Liver (tissue), 3 donors: ENCODE measurements at regions not wholly inside any gene's neighbourhood (a gene's known extent, or its start where the extent isn't known, plus 50 kb on each side); places are given as distances from the start of the nearest gene placed in this dataset.

ENCODE experiments used
- CTCF ChIP-seq: fragments of 150-350 bp; IDR thresholded peaks from 2 replicates; pipeline ENCODE4 v1.5.1; 2017; ENCODE audit warnings: improper control_type of control experiment, low read depth, low read length; ENCODE audit not compliant: missing input control
- GABPA ChIP-seq, 2 donors: IDR thresholded peaks in 1 of 2; conservative IDR thresholded peaks in 1 of 2; 2 replicates each; pipeline ENCODE4 v1.6.1; 2016; ENCODE audit warnings: antibody characterized with exemption in 2 of 2, mild to moderate bottlenecking in 1 of 2, moderate library complexity in 1 of 2
- NR2F2 ChIP-seq: IDR thresholded peaks from 2 replicates; pipeline ENCODE4 v1.6.1; 2016; ENCODE audit warnings: antibody characterized with exemption
- RAD21 ChIP-seq, 2 donors: IDR thresholded peaks; 2 replicates each; pipeline ENCODE4 v1.6.1; 2016; ENCODE audit warnings: antibody characterized with exemption in 2 of 2, mild to moderate bottlenecking in 2 of 2
- REST ChIP-seq: IDR thresholded peaks from 2 replicates; pipeline ENCODE4 v1.6.1; 2016; ENCODE audit warnings: antibody characterized with exemption, mild to moderate bottlenecking
- SP1 ChIP-seq: IDR thresholded peaks from 2 replicates; pipeline ENCODE4 v1.6.1; 2018; ENCODE audit warnings: antibody characterized with exemption, mild to moderate bottlenecking
- TAF1 ChIP-seq: conservative IDR thresholded peaks from 2 replicates; pipeline ENCODE4 v1.6.1; 2016; ENCODE audit warnings: antibody characterized with exemption, mild to moderate bottlenecking
- YY1 ChIP-seq: IDR thresholded peaks from 2 replicates; pipeline ENCODE4 v1.6.1; 2016; ENCODE audit warnings: antibody characterized with exemption, mild to moderate bottlenecking
- ZBTB33 ChIP-seq: IDR thresholded peaks from 2 replicates; pipeline ENCODE4 v1.6.1; 2016; ENCODE audit warnings: antibody characterized with exemption
- TF ChIP-seq, protein P1 (sequence below): IDR thresholded peaks from 2 replicates; pipeline ENCODE4 v1.6.1; 2016; ENCODE audit warnings: antibody characterized with exemption
- donor health status: healthy.
- donor health status: healthy.

DNA sequence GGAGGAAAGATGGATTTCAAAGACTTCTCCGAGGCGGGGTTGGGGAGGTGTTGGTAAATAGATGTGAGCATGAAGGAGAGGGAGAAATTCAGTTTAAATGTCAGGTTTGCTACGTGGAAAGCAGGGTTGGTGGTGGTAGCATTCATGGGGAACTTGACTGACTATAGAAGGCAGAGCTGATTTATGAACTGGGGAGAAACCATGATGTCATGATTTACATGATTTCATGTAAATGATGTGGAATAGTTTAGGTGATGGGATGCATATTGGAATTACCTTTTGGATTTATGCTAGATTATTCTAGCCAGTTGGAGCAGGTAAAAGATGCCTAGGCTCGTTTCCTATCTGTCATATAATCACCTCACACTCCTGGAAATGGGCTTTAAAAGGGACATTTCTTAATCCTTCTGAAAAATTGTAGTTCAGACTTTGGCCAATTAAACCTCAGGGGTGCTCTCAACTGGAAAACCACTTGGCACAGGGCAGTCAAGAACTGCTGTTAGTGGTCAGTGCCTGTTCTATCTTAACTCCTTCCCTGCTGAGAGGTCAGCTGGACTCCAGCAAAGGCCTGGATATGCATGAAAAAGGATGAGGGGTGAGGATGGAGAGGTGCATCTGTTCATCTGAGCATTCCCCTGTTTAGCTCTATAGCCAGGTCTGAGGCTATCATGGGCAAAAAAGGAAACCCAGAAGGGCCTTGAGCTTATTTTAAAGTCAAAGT, 50.1 kb upstream of the BASP1 start:
- no peak for TF ChIP-seq SP1
- TF ChIP-seq CTCF: no peak
- TF ChIP-seq ZBTB33: no peak
- no peak for TF ChIP-seq GABPA (IDR thresholded peaks at IDR 0.05 in 1 of 2, conservative IDR thresholded peaks at IDR 0.05 in 1 of 2)
- TF ChIP-seq REST: no peak
- TF ChIP-seq YY1: no peak
- TF ChIP-seq NR2F2: no peak
- TF ChIP-seq RAD21 (IDR thresholded peaks at IDR 0.05): no peak
- no peak for TF ChIP-seq TAF1
- TF ChIP-seq, protein P1, sequence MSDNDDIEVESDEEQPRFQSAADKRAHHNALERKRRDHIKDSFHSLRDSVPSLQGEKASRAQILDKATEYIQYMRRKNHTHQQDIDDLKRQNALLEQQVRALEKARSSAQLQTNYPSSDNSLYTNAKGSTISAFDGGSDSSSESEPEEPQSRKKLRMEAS: no peak
